ENCODE measurements at regions not wholly inside any gene's neighbourhood (a gene's known extent, or its start where the extent isn't known, plus 50 kb on each side); places are given as distances from the start of the nearest gene placed in this dataset.
A peak's percentile ranks its signal among the peaks of the same experiment; 100 is the strongest.

- in situ Hi-C loops (cut with MboI; ENCODE audit: low pct_unique_long_range_greater_than_20kb, low sequenced_read_pairs, unreplicated experiment) = no loop called here
- TF ChIP-seq CTCF (IDR thresholded peaks at IDR 0.05; ENCODE audit: extremely low read depth, insufficient read depth, missing control alignments) = no peak
- DNase-seq (ENCODE audit: low spot score) = no peak
Observed at GRCh38 chr11:19661827-19662226, 50.8 kb upstream of the NAV2 start.

- TF ChIP-seq CTCF (IDR thresholded peaks at IDR 0.05; ENCODE audit: extremely low read depth, insufficient read depth, missing control alignments) = no peak
- peak; percentile 71 for DNase-seq (ENCODE audit: low spot score)
- in situ Hi-C loops (cut with MboI; ENCODE audit: low pct_unique_long_range_greater_than_20kb, low sequenced_read_pairs, unreplicated experiment) = no loop called here
Observed at GRCh38 chr11:19660076-19660475, 52.6 kb upstream of the NAV2 start.

GRCh38 chr11:19659529-19659928 lies 53.1 kb upstream of the NAV2 start:
- TF ChIP-seq CTCF (IDR thresholded peaks at IDR 0.05; ENCODE audit: extremely low read depth, insufficient read depth, missing control alignments) = no peak
- in situ Hi-C loops (cut with MboI; ENCODE audit: low pct_unique_long_range_greater_than_20kb, low sequenced_read_pairs, unreplicated experiment) = no loop called here

GRCh38 chr11:19658344-19658743 lies 54.3 kb upstream of the NAV2 start:
- in situ Hi-C loops (cut with MboI; ENCODE audit: low pct_unique_long_range_greater_than_20kb, low sequenced_read_pairs, unreplicated experiment) = no loop called here
- TF ChIP-seq CTCF (IDR thresholded peaks at IDR 0.05; ENCODE audit: extremely low read depth, insufficient read depth, missing control alignments) = no peak
- no peak for DNase-seq (ENCODE audit: low spot score)

More at GRCh38 chr11:19659529-19659928, 53.1 kb upstream of the NAV2 start:
- DNase-seq (ENCODE audit: low spot score) = no peak

- DNase-seq (ENCODE audit: low spot score) = no peak
- in situ Hi-C loops (cut with MboI; ENCODE audit: low pct_unique_long_range_greater_than_20kb, low sequenced_read_pairs, unreplicated experiment) = no loop called here
- no peak for TF ChIP-seq CTCF (IDR thresholded peaks at IDR 0.05; ENCODE audit: extremely low read depth, insufficient read depth, missing control alignments)
Observed at GRCh38 chr11:19656140-19656541, 56.5 kb upstream of the NAV2 start.

GRCh38 chr11:19652623-19653375 lies 59.8 kb upstream of the NAV2 start:
- no peak for TF ChIP-seq CTCF (IDR thresholded peaks at IDR 0.05; ENCODE audit: extremely low read depth, insufficient read depth, missing control alignments)
- in situ Hi-C loops (cut with MboI; ENCODE audit: low pct_unique_long_range_greater_than_20kb, low sequenced_read_pairs, unreplicated experiment) = no loop called here
- DNase-seq (ENCODE audit: low spot score) = no peak
